AG04449 (cell line): ENCODE measurements at regions not wholly inside any gene's neighbourhood (a gene's known extent, or its start where the extent isn't known, plus 50 kb on each side); places are given as distances from the start of the nearest gene placed in this dataset.
"Not testable (repeated sequence)": the region's sequence is repeated elsewhere in the genome, so short reads cannot be mapped to it uniquely, and the experiment has no call there.

Experiments
- CTCF ChIA-PET: fragments of 350-600 bp; formaldehyde crosslinking; extraction: SDS; loops from one replicate; lab custom pipeline; 2021; ENCODE audit warnings: antibody characterized with exemption; lab: Yijun Ruan, JAX
- POLR2A ChIA-PET: fragments of 400-600, 350-600 bp; formaldehyde crosslinking; extraction: SDS; loops from one replicate; lab custom pipeline; 2020; ENCODE audit warnings: antibody characterized with exemption, inconsistent platforms; lab: Yijun Ruan, JAX
- DNase-seq: peaks from one replicate; pipeline ENCODE4 v3.0.0-alpha.2; 2010; ENCODE audit warnings: low read depth, low spot score
- H3K4me3 ChIP-seq: 2 replicates; pipeline ENCODE4 v1.5.1; 2011; ENCODE audit warnings: low read depth, mild to moderate bottlenecking, control low read depth, low read length
- CTCF ChIP-seq: IDR thresholded peaks from one replicate; pipeline ENCODE4 v1.5.1; 2011; ENCODE audit warnings: mild to moderate bottlenecking, moderate library complexity, low read length, control low read depth, inconsistent platforms; ENCODE audit not compliant: insufficient read depth; ENCODE audit errors: missing control alignments

GRCh38 chr16:18118071-18118470 lies 218.5 kb downstream of the NPIPA8 start:
- POLR2A ChIA-PET, H3K4me3 ChIP-seq, CTCF ChIA-PET, DNase-seq: not testable (repeated sequence)

- H3K4me3 ChIP-seq, CTCF ChIA-PET, DNase-seq, POLR2A ChIA-PET: not testable (repeated sequence)
Measured at GRCh38 chr16:18104412-18104811, 232.1 kb downstream of the NPIPA8 start.

GRCh38 chr16:18101077-18101476 lies 235.5 kb downstream of the NPIPA8 start:
- H3K4me3 ChIP-seq, CTCF ChIA-PET, DNase-seq, POLR2A ChIA-PET: not testable (repeated sequence)

- CTCF ChIA-PET, DNase-seq, H3K4me3 ChIP-seq, POLR2A ChIA-PET: not testable (repeated sequence)
Measured at GRCh38 chr16:18092605-18093004, 243.9 kb downstream of the NPIPA8 start.

- DNase-seq, POLR2A ChIA-PET, H3K4me3 ChIP-seq, CTCF ChIA-PET: not testable (repeated sequence)
Measured at GRCh38 chr16:18080658-18081363, 255.7 kb downstream of the NPIPA8 start.

GRCh38 chr16:18077910-18078309 lies 258.6 kb downstream of the NPIPA8 start:
- DNase-seq, POLR2A ChIA-PET, H3K4me3 ChIP-seq, CTCF ChIA-PET: not testable (repeated sequence)

GRCh38 chr16:18072161-18072560 lies 264.4 kb downstream of the NPIPA8 start:
- POLR2A ChIA-PET: no interaction called here
- CTCF ChIA-PET: no interaction called here
- TF ChIP-seq CTCF: no peak

GRCh38 chr16:18069683-18070082 lies 266.9 kb downstream of the NPIPA8 start:
- ChIA-PET POLR2A (no interaction called here), CTCF (no interaction called here)
- H3K4me3 ChIP-seq: no peak overlapping the region
- TF ChIP-seq CTCF: no peak
- no peak for DNase-seq

More at GRCh38 chr16:18072161-18072560, 264.4 kb downstream of the NPIPA8 start:
- no peak overlapping the region for H3K4me3 ChIP-seq
- no peak for DNase-seq

- ChIA-PET CTCF (no interaction called here), POLR2A (no interaction called here)
- no peak for TF ChIP-seq CTCF
- DNase-seq: no peak
- no peak overlapping the region for H3K4me3 ChIP-seq
Measured at GRCh38 chr16:18068477-18068876, 268.1 kb downstream of the NPIPA8 start.
